ENCODE measurements at regions not wholly inside any gene's neighbourhood (a gene's known extent, or its start where the extent isn't known, plus 50 kb on each side); places are given as distances from the start of the nearest gene placed in this dataset.

DNA sequence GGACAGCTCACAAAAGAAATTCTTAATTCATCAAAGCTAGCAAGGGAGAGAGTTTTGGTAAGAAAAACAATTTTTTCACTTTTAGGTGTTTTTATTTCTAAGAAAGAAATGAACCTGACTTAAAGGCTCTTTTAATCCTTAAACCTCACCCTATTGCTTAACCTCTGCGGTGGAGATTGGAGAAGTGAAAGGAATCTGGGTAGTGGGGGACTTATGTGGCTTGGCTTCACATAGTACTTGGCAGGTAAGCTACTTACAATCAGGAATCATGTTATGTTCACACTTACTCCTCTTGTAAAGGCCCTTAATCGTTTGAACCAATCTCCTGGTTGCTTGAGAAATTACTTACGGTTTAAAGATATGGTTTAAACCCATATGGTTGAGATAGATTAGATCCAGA, 104.8 kb downstream of the ISOC1 start:
- TF ChIP-seq, protein P1, sequence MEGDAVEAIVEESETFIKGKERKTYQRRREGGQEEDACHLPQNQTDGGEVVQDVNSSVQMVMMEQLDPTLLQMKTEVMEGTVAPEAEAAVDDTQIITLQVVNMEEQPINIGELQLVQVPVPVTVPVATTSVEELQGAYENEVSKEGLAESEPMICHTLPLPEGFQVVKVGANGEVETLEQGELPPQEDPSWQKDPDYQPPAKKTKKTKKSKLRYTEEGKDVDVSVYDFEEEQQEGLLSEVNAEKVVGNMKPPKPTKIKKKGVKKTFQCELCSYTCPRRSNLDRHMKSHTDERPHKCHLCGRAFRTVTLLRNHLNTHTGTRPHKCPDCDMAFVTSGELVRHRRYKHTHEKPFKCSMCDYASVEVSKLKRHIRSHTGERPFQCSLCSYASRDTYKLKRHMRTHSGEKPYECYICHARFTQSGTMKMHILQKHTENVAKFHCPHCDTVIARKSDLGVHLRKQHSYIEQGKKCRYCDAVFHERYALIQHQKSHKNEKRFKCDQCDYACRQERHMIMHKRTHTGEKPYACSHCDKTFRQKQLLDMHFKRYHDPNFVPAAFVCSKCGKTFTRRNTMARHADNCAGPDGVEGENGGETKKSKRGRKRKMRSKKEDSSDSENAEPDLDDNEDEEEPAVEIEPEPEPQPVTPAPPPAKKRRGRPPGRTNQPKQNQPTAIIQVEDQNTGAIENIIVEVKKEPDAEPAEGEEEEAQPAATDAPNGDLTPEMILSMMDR (IDR thresholded peaks at IDR 0.05) = no peak

DNA sequence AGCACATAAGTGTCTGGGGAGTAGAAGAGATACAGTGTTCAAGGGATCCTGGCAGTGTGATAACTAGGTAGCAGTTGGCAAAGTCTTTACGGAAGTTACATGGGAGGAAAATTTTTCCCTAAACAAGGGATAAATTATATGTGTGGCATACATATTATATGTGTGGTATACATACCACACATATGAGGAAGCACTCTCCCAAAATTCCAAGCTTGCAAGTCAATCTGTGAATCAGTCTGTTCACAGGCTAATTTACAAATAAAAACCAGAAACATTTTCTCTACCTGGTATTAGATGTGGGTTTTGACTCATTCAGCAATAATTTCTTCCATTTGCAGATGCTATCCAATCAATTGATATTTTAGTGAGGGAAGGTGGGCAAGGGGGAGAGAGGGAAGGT, 110.0 kb downstream of the ISOC1 start:
- TF ChIP-seq, protein P1 (IDR thresholded peaks at IDR 0.05) = no peak

DNA sequence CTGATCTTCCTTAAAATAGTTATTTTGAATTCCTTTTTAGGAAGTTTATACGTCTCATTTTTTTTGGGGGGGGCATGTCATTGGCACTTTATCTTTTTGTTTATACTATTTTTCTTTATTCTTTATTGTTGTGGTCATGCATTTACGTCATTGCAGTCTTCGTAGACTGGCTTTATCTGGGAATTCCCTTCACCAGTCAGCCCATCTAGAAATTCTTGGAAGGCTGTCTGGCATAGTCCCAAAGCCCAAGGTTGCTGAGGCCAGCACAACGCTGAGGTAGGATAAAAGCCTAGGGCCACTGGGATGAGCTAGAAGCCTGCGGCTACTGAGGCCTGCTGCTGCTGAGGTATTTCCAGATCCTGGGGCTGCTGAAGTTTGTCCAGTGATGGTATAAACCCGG, 121.5 kb downstream of the ISOC1 start:
- TF ChIP-seq, protein P1 (IDR thresholded peaks at IDR 0.05) = no peak

DNA sequence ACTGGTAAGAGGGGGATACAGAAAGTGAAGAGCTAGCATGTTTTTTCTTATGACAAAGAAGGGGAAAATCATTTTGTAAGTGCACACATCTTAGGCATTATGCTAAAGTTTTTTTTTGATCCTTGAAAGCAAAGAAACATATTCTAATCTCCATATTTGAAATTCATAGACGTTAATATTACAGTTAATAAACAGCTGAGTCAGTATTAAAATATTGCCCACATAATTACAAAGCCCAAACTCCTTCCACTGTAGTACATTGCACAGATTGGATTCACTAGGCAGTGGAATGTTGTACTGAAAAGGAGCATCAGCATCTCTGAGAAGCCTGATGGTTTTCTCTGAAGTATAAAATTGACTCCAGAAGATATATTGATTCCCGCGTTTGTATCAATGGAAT, 122.6 kb downstream of the ISOC1 start:
- TF ChIP-seq, protein P1 (IDR thresholded peaks at IDR 0.05) = no peak

DNA sequence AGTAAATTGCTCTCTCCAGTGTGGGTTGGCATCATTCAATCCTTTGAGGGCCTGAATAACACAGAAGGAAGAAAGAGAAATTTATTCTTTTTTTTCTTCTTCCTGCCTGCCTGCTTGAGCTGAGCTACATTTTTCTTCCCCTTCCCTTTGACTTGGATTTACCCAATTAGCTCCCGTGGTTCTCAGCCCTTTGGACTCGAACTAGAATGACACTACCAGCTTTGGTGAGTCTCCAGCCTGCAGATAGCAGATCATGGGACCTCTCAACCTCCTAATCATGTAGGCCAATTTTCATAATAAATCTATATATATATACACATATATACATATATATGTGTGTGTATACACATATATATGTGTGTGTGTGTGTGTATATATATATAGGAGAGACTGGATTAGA, 128.6 kb downstream of the ISOC1 start:
- TF ChIP-seq, protein P1 (IDR thresholded peaks at IDR 0.05) = no peak

DNA sequence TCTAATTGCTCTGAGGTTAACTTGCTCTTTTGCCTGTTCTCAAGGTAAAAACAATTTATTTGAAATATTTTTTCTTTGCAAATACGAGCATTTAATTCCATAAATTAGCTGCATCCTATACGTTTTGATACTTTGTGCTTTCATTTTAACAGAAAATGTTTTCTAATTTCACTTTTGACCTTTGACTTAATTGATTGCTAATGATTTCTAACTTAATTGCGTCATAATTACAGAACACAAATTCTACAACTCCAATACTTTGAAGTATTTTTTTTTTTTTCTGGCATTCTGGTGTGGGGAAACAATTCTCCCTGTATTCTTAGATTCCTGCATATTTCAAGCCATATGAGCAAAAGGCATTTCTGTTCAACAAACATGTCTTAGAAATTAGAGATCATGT, 134.0 kb downstream of the ISOC1 start:
- TF ChIP-seq, protein P1 (IDR thresholded peaks at IDR 0.05) = no peak

DNA sequence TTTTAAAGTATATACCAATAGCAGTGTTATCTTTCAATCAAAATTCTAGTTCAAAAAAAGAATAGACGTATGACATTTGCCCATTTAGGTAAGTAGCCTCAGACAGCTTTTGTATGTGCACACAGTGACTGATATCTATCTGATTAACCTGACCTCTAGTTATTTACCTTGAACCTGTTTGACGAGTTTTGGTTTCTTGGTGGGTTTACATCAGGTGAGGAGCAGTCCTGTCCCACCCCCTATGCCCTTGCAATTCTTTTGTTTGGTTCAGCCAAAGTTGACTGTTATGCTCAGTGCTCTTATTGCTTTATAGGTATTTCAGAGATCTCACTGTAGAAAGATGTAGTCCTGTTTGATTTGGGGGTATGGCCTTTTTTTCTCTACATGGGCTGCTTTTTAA, 147.2 kb downstream of the ISOC1 start:
- TF ChIP-seq, protein P1 (IDR thresholded peaks at IDR 0.05) = no peak

DNA sequence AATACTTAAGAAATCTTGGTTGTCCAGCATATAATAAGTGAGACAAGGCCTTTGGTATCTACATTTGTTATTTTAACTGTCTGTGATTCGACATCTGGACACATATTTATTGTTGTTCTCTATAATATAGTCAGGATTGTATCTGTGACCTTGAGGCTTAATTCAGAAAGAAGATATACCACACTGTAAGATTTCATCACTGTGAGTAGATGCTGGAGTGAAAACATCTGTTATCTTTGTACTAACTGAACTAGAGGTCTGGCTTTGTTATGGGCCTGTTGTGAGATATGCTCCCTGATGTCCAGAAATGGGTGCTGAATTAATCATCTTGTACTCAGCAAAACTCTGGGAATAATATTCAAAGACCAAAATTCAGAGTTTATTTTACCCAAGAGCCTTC, 148.5 kb downstream of the ISOC1 start:
- TF ChIP-seq, protein P1 (IDR thresholded peaks at IDR 0.05) = no peak

All from LNCAP (cell line).